IMR-90 (cell line): ENCODE measurements at regions not wholly inside any gene's neighbourhood (a gene's known extent, or its start where the extent isn't known, plus 50 kb on each side); places are given as distances from the start of the nearest gene placed in this dataset.

Experiments
- ATAC-seq: fragments of 200-7000 bp; cut with Tn5 transposase; 2 replicates; pipeline ENCODE4 v1.9.1; 2020; ENCODE audit warnings: low read depth, mild to moderate bottlenecking, moderate library complexity
- BruUV-seq: library from RNA; stranded (reverse); fragments of 400-500 nt; replicated peaks from 2 replicates; lab custom pipeline; 2021; lab: Mats Ljungman, UMichigan
- CTCF ChIA-PET: fragments of 300-600 bp; formaldehyde crosslinking; extraction: SDS; loops from one replicate; lab custom pipeline; 2021; ENCODE audit warnings: antibody characterized with exemption; lab: Yijun Ruan, JAX
- POLR2A ChIA-PET: fragments of 300-600 bp; sonication (Branson Sonifier 250); formaldehyde crosslinking; loops from one replicate; lab custom pipeline; 2022; ENCODE audit warnings: antibody characterized with exemption; ENCODE audit not compliant: unreplicated experiment; lab: Charles Lee
- DNase-seq: peaks from one replicate; pipeline ENCODE4 v3.0.0; 2013
- H2AFZ ChIP-seq: replicated peaks from 2 replicates; pipeline ENCODE3; 2013; ENCODE audit warnings: low read length, mild to moderate bottlenecking; ENCODE audit not compliant: poor library complexity
- H2AK5ac ChIP-seq: 2 replicates; pipeline ENCODE4 v1.6.1; 2013; ENCODE audit warnings: low read depth, low read length, inconsistent platforms
- H2AK9ac ChIP-seq: replicated peaks from 2 replicates; pipeline ENCODE3; 2013; ENCODE audit warnings: mild to moderate bottlenecking, low read depth, low read length, moderate library complexity; ENCODE audit not compliant: poor library complexity
- H2BK120ac ChIP-seq: 2 replicates; pipeline ENCODE4 v1.6.1; 2013; ENCODE audit warnings: low read depth, low read length, inconsistent platforms
- H2BK15ac ChIP-seq: 3 replicates; pipeline ENCODE4 v1.6.1; 2013; ENCODE audit warnings: low read depth, low read length, inconsistent platforms
- H2BK20ac ChIP-seq: 2 replicates; pipeline ENCODE4 v1.6.1; 2013; ENCODE audit warnings: low read depth, mild to moderate bottlenecking, inconsistent platforms, low read length, moderate library complexity
- H2BK5ac ChIP-seq: 2 replicates; pipeline ENCODE4 v1.6.1; 2013; ENCODE audit warnings: mild to moderate bottlenecking, low read depth, low read length, inconsistent platforms; ENCODE audit not compliant: poor library complexity, severe bottlenecking
- H3K14ac ChIP-seq: replicated peaks from 2 replicates; pipeline ENCODE4 v1.6.1; 2013; ENCODE audit warnings: low read depth, low read length, inconsistent platforms
- H3K18ac ChIP-seq: 2 replicates; pipeline ENCODE4 v1.6.1; 2013; ENCODE audit warnings: low read depth, low read length, control low read depth
- H3K23ac ChIP-seq: 2 replicates; pipeline ENCODE4 v1.6.1; 2013; ENCODE audit warnings: low read depth, low read length, inconsistent platforms
- H3K27ac ChIP-seq: 2 replicates; pipeline ENCODE4 v1.5.1; 2013; ENCODE audit warnings: mild to moderate bottlenecking, control low read depth, low read length; ENCODE audit not compliant: insufficient read depth
- H3K27me3 ChIP-seq: 2 replicates; pipeline ENCODE4 v1.6.1; 2013; ENCODE audit warnings: low read length; ENCODE audit not compliant: control insufficient read depth, insufficient read depth
- H3K36me3 ChIP-seq: 2 replicates; pipeline ENCODE4 v1.6.1; 2013; ENCODE audit warnings: low read length, mixed read lengths; ENCODE audit not compliant: control insufficient read depth, insufficient read depth
- H3K4ac ChIP-seq: 2 replicates; pipeline ENCODE4 v1.6.1; 2013; ENCODE audit warnings: low read depth, low read length, inconsistent platforms
- H3K4me1 ChIP-seq: 2 replicates; pipeline ENCODE4 v1.6.1; 2013; ENCODE audit warnings: low read length, mixed read lengths; ENCODE audit not compliant: control insufficient read depth, insufficient read depth
- H3K4me2 ChIP-seq: 2 replicates; pipeline ENCODE4 v1.6.1; 2013; ENCODE audit warnings: low read depth, mild to moderate bottlenecking, control low read depth, low read length, moderate library complexity
- H3K4me3 ChIP-seq: 2 replicates; pipeline ENCODE4 v1.5.1; 2013; ENCODE audit warnings: low read depth, mild to moderate bottlenecking, control low read depth, low read length, moderate library complexity; ENCODE audit not compliant: insufficient read depth
- H3K56ac ChIP-seq: 2 replicates; pipeline ENCODE4 v1.6.1; 2013; ENCODE audit warnings: low read length, inconsistent platforms; ENCODE audit not compliant: insufficient read depth; ENCODE audit errors: extremely low read depth
- H3K79me1 ChIP-seq, 2 experiments: 2 replicates each; pipeline ENCODE4 v1.6.1; 2013; ENCODE audit warnings: low read length in 2 of 2, inconsistent platforms in 1 of 2, low read depth in 1 of 2
- H3K9ac ChIP-seq: 2 replicates; pipeline ENCODE4 v1.6.1; 2013; ENCODE audit warnings: low read depth, low read length, control low read depth
- H3K9me1 ChIP-seq: 2 replicates; pipeline ENCODE4 v1.6.1; 2013; ENCODE audit warnings: low read length, inconsistent platforms; ENCODE audit not compliant: insufficient read depth
- H3K9me3 ChIP-seq: 2 replicates; pipeline ENCODE4 v1.6.1; 2013; ENCODE audit warnings: low read length; ENCODE audit not compliant: control insufficient read depth, insufficient read depth
- H4K20me1 ChIP-seq: 2 replicates; pipeline ENCODE4 v1.6.1; 2013; ENCODE audit warnings: low read length, inconsistent platforms; ENCODE audit not compliant: insufficient read depth
- H4K5ac ChIP-seq: 2 replicates; pipeline ENCODE4 v1.6.1; 2013; ENCODE audit warnings: mild to moderate bottlenecking, low read depth, low read length, control low read depth
- H4K8ac ChIP-seq, 2 experiments: 2 replicates each; pipeline ENCODE4 v1.6.1; 2013; ENCODE audit warnings: low read depth in 2 of 2, low read length in 2 of 2, control low read depth in 1 of 2, inconsistent platforms in 1 of 2
- H4K91ac ChIP-seq: 2 replicates; pipeline ENCODE4 v1.6.1; 2013; ENCODE audit warnings: low read depth, low read length, inconsistent platforms; ENCODE audit not compliant: insufficient read depth
- CEBPB ChIP-seq: IDR thresholded peaks from 2 replicates; pipeline ENCODE4 v1.6.1; 2012; ENCODE audit warnings: low read depth, low read length, improper control_type of control experiment
- CHD1 ChIP-seq: IDR thresholded peaks from 2 replicates; pipeline ENCODE4 v1.6.1; 2012; ENCODE audit warnings: low read depth, low read length, improper control_type of control experiment
- CTCF ChIP-seq: conservative IDR thresholded peaks from 2 replicates; pipeline ENCODE4 v1.5.1; 2012; ENCODE audit warnings: mild to moderate bottlenecking, low read depth, low read length, improper control_type of control experiment
- FOS ChIP-seq: fragments of 150-350 bp; IDR thresholded peaks from 2 replicates; pipeline ENCODE4 v1.6.1; 2016; ENCODE audit warnings: low read depth, low read length
- MAFK ChIP-seq: IDR thresholded peaks from 2 replicates; pipeline ENCODE4 v1.6.1; 2012; ENCODE audit warnings: low read depth, low read length, improper control_type of control experiment
- MAZ ChIP-seq: IDR thresholded peaks from 2 replicates; pipeline ENCODE4 v1.6.1; 2012; ENCODE audit warnings: low read depth, mild to moderate bottlenecking, low read length, improper control_type of control experiment, moderate library complexity, borderline replicate concordance
- MXI1 ChIP-seq: IDR thresholded peaks from 2 replicates; pipeline ENCODE4 v1.6.1; 2012; ENCODE audit warnings: low read depth, mild to moderate bottlenecking, low read length, moderate library complexity, borderline replicate concordance
- POLR2A ChIP-seq: IDR thresholded peaks from 2 replicates; pipeline ENCODE4 v1.6.1; 2012; ENCODE audit warnings: mild to moderate bottlenecking, low read depth, low read length
- RAD21 ChIP-seq: IDR thresholded peaks from 2 replicates; pipeline ENCODE4 v1.6.1; 2012; ENCODE audit warnings: low read length, improper control_type of control experiment
- RCOR1 ChIP-seq: IDR thresholded peaks from 2 replicates; pipeline ENCODE4 v1.6.1; 2012; ENCODE audit warnings: mild to moderate bottlenecking, low read length, improper control_type of control experiment; ENCODE audit not compliant: insufficient replicate concordance
- RFX5 ChIP-seq: IDR thresholded peaks from 2 replicates; pipeline ENCODE4 v1.8.0; 2012; ENCODE audit warnings: low read depth, mild to moderate bottlenecking, low read length, moderate library complexity
- SMC3 ChIP-seq: fragments of 150-350 bp; IDR thresholded peaks from 2 replicates; pipeline ENCODE4 v1.6.1; 2016; ENCODE audit warnings: low read depth, mild to moderate bottlenecking, antibody characterized with exemption, low read length, moderate library complexity
- WGBS, 2 experiments: methylation state at CpG; one replicate each; pipeline versions ENCODE4 v1.1.5 to v1.1.7; 2013; ENCODE audit warnings: missing lambda C conversion rate in 2 of 2; ENCODE audit not compliant: insufficient read length in 1 of 2; ENCODE audit errors: extremely low coverage in 2 of 2; 5-methylcytosine and 5-hydroxymethylcytosine counted together
- dilution Hi-C: fragments of 300-500 bp; cut with HindIII; formaldehyde crosslinking; loops from one replicate; pipeline ENCODE4 v1.14.3; 2018; ENCODE audit warnings: low sequenced_read_pairs; ENCODE audit not compliant: unreplicated experiment
- in situ Hi-C: fragments of 300-500 bp; cut with MboI; formaldehyde crosslinking; loops from 3 replicates; pipeline ENCODE4 v1.14.3; 2019; ENCODE audit warnings: low sequenced_read_pairs, inconsistent platforms, mixed read lengths
- intact Hi-C: fragments of 100-400 bp; cut with micrococcal nuclease; formaldehyde crosslinking; loops from 2 replicates; pipeline ENCODE4 v1.10.0; 2022
- TF ChIP-seq, protein P1 (sequence below): fragments of 150-350 bp; IDR thresholded peaks from 2 replicates; pipeline ENCODE4 v1.6.1; 2017; ENCODE audit warnings: mild to moderate bottlenecking, antibody characterized with exemption, low read length, low read depth
- TF ChIP-seq, protein P2 (sequence below): fragments of 150-350 bp; IDR thresholded peaks from 2 replicates; pipeline ENCODE4 v1.6.1; 2016; ENCODE audit warnings: low read depth, mild to moderate bottlenecking, low read length, moderate library complexity, borderline replicate concordance

GRCh38 chr16:77652399-77652798 is 69.9 kb upstream of the NUDT7 start:
- Histone ChIP-seq H4K5ac (no peak overlapping the region), H2BK15ac (no peak overlapping the region), H2AK9ac (no peak overlapping the region), H3K18ac (no peak overlapping the region), H3K36me3 (no peaks in the 10 kb centered on the region), H2AFZ (no peak overlapping the region), H3K9me3 (no peaks in the 10 kb centered on the region), H3K4ac (no peak overlapping the region), H3K56ac (no peak overlapping the region), H2AK5ac (no peak overlapping the region), H3K9me1 (no peaks in the 10 kb centered on the region), H3K4me3 (no peak overlapping the region), H2BK120ac (no peak overlapping the region), H2BK5ac (no peak overlapping the region), H3K4me1 (no peaks in the 10 kb centered on the region), H3K9ac (no peak overlapping the region), H3K14ac (no peak overlapping the region), H4K8ac (no peak overlapping the region), H3K23ac (no peak overlapping the region), H4K20me1 (no peaks in the 10 kb centered on the region), H3K27me3 (no peaks in the 10 kb centered on the region; the same call in 1 of the 2 replicates), H2BK20ac (no peak overlapping the region), H3K79me1 (no peaks in the 10 kb centered on the region), H3K27ac (no peak overlapping the region), H3K4me2 (no peak overlapping the region), H4K91ac (no peak overlapping the region)
- DNase-seq (no peak), ATAC-seq (no peak)
- intact Hi-C loops (no loop called here), in situ Hi-C loops (no loop called here), dilution Hi-C loops (no loop called here)
- ChIA-PET CTCF (interaction anchor here (0.6 kb wide), 1 partner anchor 53 kb away, joined by 3 read pairs; no protein-coding TSS in a partner anchor), POLR2A (no interaction called here)
- WGBS, 2 experiments: 60% methylated on average over 1 of the region's 4 CpGs; no CpG with 5 or more reads in 1 of the 2 experiments
- no TSS peak for BruUV-seq
- TF ChIP-seq, protein P1, sequence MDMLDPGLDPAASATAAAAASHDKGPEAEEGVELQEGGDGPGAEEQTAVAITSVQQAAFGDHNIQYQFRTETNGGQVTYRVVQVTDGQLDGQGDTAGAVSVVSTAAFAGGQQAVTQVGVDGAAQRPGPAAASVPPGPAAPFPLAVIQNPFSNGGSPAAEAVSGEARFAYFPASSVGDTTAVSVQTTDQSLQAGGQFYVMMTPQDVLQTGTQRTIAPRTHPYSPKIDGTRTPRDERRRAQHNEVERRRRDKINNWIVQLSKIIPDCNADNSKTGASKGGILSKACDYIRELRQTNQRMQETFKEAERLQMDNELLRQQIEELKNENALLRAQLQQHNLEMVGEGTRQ: no peak
- TF ChIP-seq SMC3 (no peak), MAZ (no peak), MXI1 (no peak), RAD21 (no peak), MAFK (no peak), CTCF (no peak), POLR2A (no peak), RCOR1 (no peak), CEBPB (no peak), CHD1 (no peak), RFX5 (no peak), FOS (no peak)
- TF ChIP-seq, protein P2, sequence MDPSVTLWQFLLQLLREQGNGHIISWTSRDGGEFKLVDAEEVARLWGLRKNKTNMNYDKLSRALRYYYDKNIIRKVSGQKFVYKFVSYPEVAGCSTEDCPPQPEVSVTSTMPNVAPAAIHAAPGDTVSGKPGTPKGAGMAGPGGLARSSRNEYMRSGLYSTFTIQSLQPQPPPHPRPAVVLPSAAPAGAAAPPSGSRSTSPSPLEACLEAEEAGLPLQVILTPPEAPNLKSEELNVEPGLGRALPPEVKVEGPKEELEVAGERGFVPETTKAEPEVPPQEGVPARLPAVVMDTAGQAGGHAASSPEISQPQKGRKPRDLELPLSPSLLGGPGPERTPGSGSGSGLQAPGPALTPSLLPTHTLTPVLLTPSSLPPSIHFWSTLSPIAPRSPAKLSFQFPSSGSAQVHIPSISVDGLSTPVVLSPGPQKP: no peak
